CD14-positive monocyte (primary cell): ENCODE measurements at regions not wholly inside any gene's neighbourhood (a gene's known extent, or its start where the extent isn't known, plus 50 kb on each side); places are given as distances from the start of the nearest gene placed in this dataset.
"Not testable (repeated sequence)": the region's sequence is repeated elsewhere in the genome, so short reads cannot be mapped to it uniquely, and the experiment has no call there.

Experiments
- DNase-seq, 3 donors: peaks; one replicate each; pipeline ENCODE4 v3.0.0-alpha.2; 2011 to 2022
- H2AFZ ChIP-seq: 2 replicates; pipeline ENCODE4 v1.6.0; 2012; ENCODE audit warnings: mild to moderate bottlenecking, low read depth, low read length, inconsistent platforms; ENCODE audit not compliant: insufficient read depth, poor library complexity, severe bottlenecking
- H3K27ac ChIP-seq, 2 donors: 1 replicate in 1 of 2; 2 replicates in 1 of 2; pipeline ENCODE4 v1.5.1; 2012 to 2013; ENCODE audit warnings: low read length in 2 of 2, control low read depth in 1 of 2, inconsistent platforms in 1 of 2, low read depth in 1 of 2, mild to moderate bottlenecking in 1 of 2
- H3K27me3 ChIP-seq, 2 donors: one replicate each; pipeline versions ENCODE4 v1.6.0 to v1.6.1; 2011 to 2013; ENCODE audit warnings: low read length in 2 of 2; ENCODE audit not compliant: control insufficient read depth in 2 of 2, insufficient read depth in 2 of 2
- H3K36me3 ChIP-seq, 2 donors: replicated peaks in 1 of 2; 1 replicate in 1 of 2; 2 replicates in 1 of 2; pipeline versions ENCODE4 v1.5.1 to v1.6.1; 2012 to 2013; ENCODE audit warnings: low read length in 2 of 2, control low read depth in 1 of 2, inconsistent platforms in 1 of 2, mild to moderate bottlenecking in 1 of 2; ENCODE audit not compliant: insufficient read depth in 2 of 2, control insufficient read depth in 1 of 2
- H3K4me1 ChIP-seq, 2 donors: 1 replicate in 1 of 2; 2 replicates in 1 of 2; pipeline versions ENCODE4 v1.5.1 to v1.6.1; 2012 to 2013; ENCODE audit warnings: low read length in 2 of 2, control low read depth in 1 of 2, inconsistent platforms in 1 of 2, mild to moderate bottlenecking in 1 of 2, moderate library complexity in 1 of 2; ENCODE audit not compliant: insufficient read depth in 2 of 2, control insufficient read depth in 1 of 2
- H3K4me2 ChIP-seq: replicated peaks from 2 replicates; pipeline ENCODE3; 2012; ENCODE audit warnings: low read length, moderate library complexity, mild to moderate bottlenecking; ENCODE audit not compliant: poor library complexity, severe bottlenecking; ENCODE audit errors: extremely low read depth
- H3K4me3 ChIP-seq, 3 experiments: fragments of 200-600 bp in 1 of 3; sonication (generic) in 1 of 3; replicated peaks in 1 of 3; 1 replicate in 2 of 3; 2 replicates in 1 of 3; pipeline ENCODE4 v1.5.1; 2011 to 2013; ENCODE audit warnings: low read length in 3 of 3, mild to moderate bottlenecking in 3 of 3, control low read depth in 2 of 3, low read depth in 2 of 3, inconsistent platforms in 1 of 3, moderate library complexity in 1 of 3
- H3K79me2 ChIP-seq: 2 replicates; pipeline ENCODE4 v1.6.0; 2012; ENCODE audit warnings: mild to moderate bottlenecking, control low read depth, inconsistent platforms, low read length, moderate library complexity; ENCODE audit not compliant: insufficient read depth
- H3K9ac ChIP-seq: 2 replicates; pipeline ENCODE4 v1.6.0; 2017; ENCODE audit warnings: low read length, mild to moderate bottlenecking; ENCODE audit not compliant: insufficient read depth, poor library complexity, severe bottlenecking
- H3K9me3 ChIP-seq, 2 donors: replicated peaks in 1 of 2; 1 replicate in 1 of 2; 2 replicates in 1 of 2; pipeline versions ENCODE4 v1.5.1 to v1.6.1; 2012 to 2013; ENCODE audit warnings: low read length in 2 of 2, control low read depth in 1 of 2; ENCODE audit not compliant: control insufficient read depth in 1 of 2, insufficient read depth in 1 of 2
- H4K20me1 ChIP-seq: 2 replicates; pipeline ENCODE4 v1.6.0; 2012; ENCODE audit warnings: mild to moderate bottlenecking, low read length, control low read depth, moderate library complexity; ENCODE audit not compliant: insufficient read depth
- H3K27ac Mint-ChIP-seq, 7 donors: one replicate each; pipeline ENCODE4 v1.8.0; 2020; ENCODE audit warnings: mild to moderate bottlenecking in 7 of 7, mixed read lengths in 7 of 7, moderate library complexity in 6 of 7, inconsistent platforms in 2 of 7
- H3K27me3 Mint-ChIP-seq, 3 donors: one replicate each; pipeline ENCODE4 v1.8.0; 2021 to 2022; ENCODE audit warnings: low read depth in 3 of 3, mild to moderate bottlenecking in 3 of 3, mixed read lengths in 3 of 3, moderate library complexity in 3 of 3, inconsistent platforms in 1 of 3
- H3K36me3 Mint-ChIP-seq, 2 donors: one replicate each; pipeline ENCODE4 v1.8.0; 2020; ENCODE audit warnings: mixed read lengths in 2 of 2, inconsistent platforms in 1 of 2, mild to moderate bottlenecking in 1 of 2
- H3K4me1 Mint-ChIP-seq: one replicate; pipeline ENCODE4 v1.8.0; 2020; ENCODE audit warnings: mild to moderate bottlenecking, mixed read lengths
- H3K4me3 Mint-ChIP-seq, 2 donors: one replicate each; pipeline ENCODE4 v1.8.0; 2020; ENCODE audit warnings: mild to moderate bottlenecking in 2 of 2, mixed read lengths in 2 of 2, moderate library complexity in 1 of 2
- H3K9me3 Mint-ChIP-seq, 7 donors: one replicate each; pipeline ENCODE4 v1.8.0; 2020 to 2022; ENCODE audit warnings: mixed read lengths in 7 of 7, mild to moderate bottlenecking in 6 of 7, moderate library complexity in 6 of 7, inconsistent platforms in 2 of 7
- WGBS: methylation state at CpG from one replicate; pipeline ENCODE4 v1.1.5; 2013; ENCODE audit warnings: missing lambda C conversion rate; ENCODE audit not compliant: insufficient coverage; 5-methylcytosine and 5-hydroxymethylcytosine counted together
- intact Hi-C, 2 donors: fragments of 100-400 bp; cut with micrococcal nuclease; formaldehyde crosslinking; loops; one replicate each; pipeline versions ENCODE4 v1.15.0 to v1.15.1; 2023
- TF ChIP-seq, protein P1 (sequence below): fragments of 200-600 bp; IDR thresholded peaks from one replicate; pipeline ENCODE4 v1.8.0; 2022; ENCODE audit warnings: antibody characterized with exemption, mild to moderate bottlenecking

DNA sequence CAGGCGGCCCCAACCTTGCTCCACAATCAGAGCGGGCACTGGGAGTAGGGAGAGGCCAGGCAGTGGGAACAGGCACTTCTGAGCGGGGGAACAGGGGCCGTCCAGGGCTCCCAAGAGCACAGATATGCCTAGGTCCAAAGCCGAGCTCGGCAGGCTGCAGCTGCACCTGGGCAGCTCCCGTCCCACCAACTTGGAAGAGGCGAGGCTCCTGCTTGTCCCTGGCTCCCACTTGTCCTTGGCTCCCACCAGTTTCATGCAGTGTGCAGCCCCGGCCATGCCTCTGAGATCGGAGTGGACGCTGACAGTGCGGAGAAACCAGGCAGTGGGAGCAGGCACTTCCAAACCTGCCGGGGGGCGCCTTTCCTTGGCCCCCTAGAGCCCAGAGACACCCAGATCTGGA, 84.0 kb upstream of the XAGE2 start:
- TF ChIP-seq, protein P1, sequence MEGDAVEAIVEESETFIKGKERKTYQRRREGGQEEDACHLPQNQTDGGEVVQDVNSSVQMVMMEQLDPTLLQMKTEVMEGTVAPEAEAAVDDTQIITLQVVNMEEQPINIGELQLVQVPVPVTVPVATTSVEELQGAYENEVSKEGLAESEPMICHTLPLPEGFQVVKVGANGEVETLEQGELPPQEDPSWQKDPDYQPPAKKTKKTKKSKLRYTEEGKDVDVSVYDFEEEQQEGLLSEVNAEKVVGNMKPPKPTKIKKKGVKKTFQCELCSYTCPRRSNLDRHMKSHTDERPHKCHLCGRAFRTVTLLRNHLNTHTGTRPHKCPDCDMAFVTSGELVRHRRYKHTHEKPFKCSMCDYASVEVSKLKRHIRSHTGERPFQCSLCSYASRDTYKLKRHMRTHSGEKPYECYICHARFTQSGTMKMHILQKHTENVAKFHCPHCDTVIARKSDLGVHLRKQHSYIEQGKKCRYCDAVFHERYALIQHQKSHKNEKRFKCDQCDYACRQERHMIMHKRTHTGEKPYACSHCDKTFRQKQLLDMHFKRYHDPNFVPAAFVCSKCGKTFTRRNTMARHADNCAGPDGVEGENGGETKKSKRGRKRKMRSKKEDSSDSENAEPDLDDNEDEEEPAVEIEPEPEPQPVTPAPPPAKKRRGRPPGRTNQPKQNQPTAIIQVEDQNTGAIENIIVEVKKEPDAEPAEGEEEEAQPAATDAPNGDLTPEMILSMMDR, result no peak
- Histone ChIP-seq H3K79me2 (no peaks in the 10 kb centered on the region), H4K20me1 (no peaks in the 10 kb centered on the region), H2AFZ (no peak overlapping the region), H3K27me3 (no peaks in the 10 kb centered on the region), H3K9ac (no peak overlapping the region), H3K36me3 (no peaks in the 10 kb centered on the region), H3K27ac (no peak overlapping the region), H3K4me2 (no peak overlapping the region), H3K4me1 (peaks cover 2 to 3% of the 10 kb centered on the region in 2 donors), H3K9me3 (peaks cover 26 to 27% of the 10 kb centered on the region in 2 donors), H3K4me3 (no peak overlapping the region)
- Mint-ChIP-seq H3K4me3 (no peak overlapping the region), H3K36me3 (no peaks in the 10 kb centered on the region), H3K9me3 (peaks cover 6 to 26% (median 22%) of the 10 kb centered on the region in 7 donors), H3K4me1 (peaks cover 6% of the 10 kb centered on the region), H3K27me3 (peaks cover 0 to 8% (median 1%) of the 10 kb centered on the region in 3 donors), H3K27ac (no peak overlapping the region)
- DNase-seq, result no peak
- WGBS, result 90% methylated on average over 11 of the region's 14 CpGs
- intact Hi-C loops, result no loop called here

DNA sequence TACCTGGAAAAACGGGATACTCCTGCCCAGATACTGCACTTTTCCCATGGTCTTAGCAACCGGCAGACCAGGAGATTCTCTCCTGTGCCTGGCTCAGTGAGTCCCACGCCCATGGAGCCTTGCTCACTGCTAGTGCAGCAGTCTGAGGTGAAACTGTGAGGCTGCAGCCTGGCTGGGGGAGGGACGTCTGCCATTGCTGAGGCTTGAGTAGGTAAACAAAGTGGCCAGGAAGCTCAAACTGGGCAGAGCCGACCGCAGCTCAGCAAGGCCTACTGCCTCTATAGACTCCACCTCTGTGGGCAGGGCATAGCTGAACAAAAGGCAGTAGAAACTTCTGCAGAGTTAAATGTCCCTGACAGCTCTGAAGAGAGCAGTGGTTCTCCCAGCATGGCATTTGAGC, 69.9 kb upstream of the XAGE2 start:
- DNase-seq, H3K27ac Mint-ChIP-seq, H2AFZ ChIP-seq, H3K27ac ChIP-seq, H3K9me3 Mint-ChIP-seq, H4K20me1 ChIP-seq, H3K36me3 Mint-ChIP-seq, H3K36me3 ChIP-seq, H3K79me2 ChIP-seq, H3K27me3 ChIP-seq, H3K4me1 Mint-ChIP-seq, intact Hi-C loops, H3K9me3 ChIP-seq, H3K27me3 Mint-ChIP-seq, H3K9ac ChIP-seq, H3K4me3 ChIP-seq, H3K4me3 Mint-ChIP-seq, H3K4me2 ChIP-seq, H3K4me1 ChIP-seq: not testable (repeated sequence)
- 89% methylated on average over 3 of the region's 6 CpGs for WGBS

DNA sequence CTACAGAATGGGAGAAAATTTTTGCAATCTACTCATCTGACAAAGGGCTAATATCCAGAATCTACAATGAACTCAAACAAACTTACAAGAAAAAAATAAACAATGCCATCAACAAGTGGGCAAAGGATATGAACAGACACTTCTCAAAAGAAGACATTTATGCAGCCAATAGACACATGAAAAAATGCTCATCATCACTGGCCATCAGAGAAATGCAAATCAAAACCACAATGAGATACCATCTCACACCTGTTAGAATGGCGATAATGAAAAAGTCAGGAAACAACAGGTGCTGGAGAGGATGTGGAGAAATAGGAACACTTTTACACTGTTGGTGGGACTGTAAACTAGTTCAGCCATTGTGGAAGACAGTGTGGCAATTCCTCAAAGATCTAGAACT, 60.3 kb upstream of the XAGE2 start:
- H3K4me1 ChIP-seq, H3K36me3 ChIP-seq, H2AFZ ChIP-seq, H3K4me3 Mint-ChIP-seq, H3K4me1 Mint-ChIP-seq, H4K20me1 ChIP-seq, H3K9me3 Mint-ChIP-seq, H3K4me2 ChIP-seq, H3K27ac Mint-ChIP-seq, intact Hi-C loops, H3K9ac ChIP-seq, DNase-seq, H3K27me3 Mint-ChIP-seq, H3K27ac ChIP-seq, H3K27me3 ChIP-seq, H3K36me3 Mint-ChIP-seq, H3K79me2 ChIP-seq, H3K4me3 ChIP-seq, H3K9me3 ChIP-seq: not testable (repeated sequence)
- no CpG with 5 or more reads among the region's 1 CpG for WGBS
